ENCODE measurements at regions not wholly inside any gene's neighbourhood (a gene's known extent, or its start where the extent isn't known, plus 50 kb on each side); places are given as distances from the start of the nearest gene placed in this dataset.

DNA sequence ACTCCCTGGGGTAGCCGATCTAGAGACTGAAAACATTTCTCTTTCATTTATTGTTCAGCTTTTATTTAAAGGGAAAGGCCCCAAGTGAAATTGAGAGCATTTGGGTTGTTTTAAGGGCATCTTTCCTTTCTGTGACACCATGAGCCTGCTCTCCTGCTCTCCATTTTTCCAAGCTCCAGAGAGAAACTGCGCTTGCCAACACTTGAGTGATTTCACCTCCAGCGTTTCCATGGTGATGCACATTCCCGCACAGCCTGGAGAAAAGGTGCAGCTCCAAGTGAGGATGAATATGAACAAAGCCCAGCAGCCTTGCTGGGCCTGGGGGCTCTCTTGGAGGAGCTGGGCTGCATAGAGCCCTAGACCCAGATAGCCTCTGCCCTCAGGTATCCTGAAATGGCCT lies 159.2 kb upstream of the PPP2R3A start:
- DNase-seq, result no peak

DNA sequence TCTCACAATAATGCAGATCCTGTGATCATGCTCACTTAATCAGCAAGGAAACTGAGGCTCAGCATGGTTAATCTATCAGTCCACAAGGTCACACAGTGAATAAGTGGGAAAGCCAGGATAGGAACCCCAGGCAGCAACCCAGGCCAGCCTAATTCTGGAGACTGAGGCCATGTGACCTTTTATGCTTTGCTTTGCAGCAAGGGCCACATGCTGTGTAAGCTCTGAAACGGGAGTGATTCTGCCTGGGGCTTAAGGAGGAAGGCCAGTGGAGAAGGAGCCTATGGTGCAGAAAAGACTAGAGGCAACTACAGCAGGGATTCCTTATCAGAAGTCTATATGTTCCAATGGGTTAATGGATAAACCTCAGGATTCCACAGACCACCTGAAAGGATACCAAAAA lies 157.6 kb upstream of the PPP2R3A start:
- DNase-seq, result no peak

DNA sequence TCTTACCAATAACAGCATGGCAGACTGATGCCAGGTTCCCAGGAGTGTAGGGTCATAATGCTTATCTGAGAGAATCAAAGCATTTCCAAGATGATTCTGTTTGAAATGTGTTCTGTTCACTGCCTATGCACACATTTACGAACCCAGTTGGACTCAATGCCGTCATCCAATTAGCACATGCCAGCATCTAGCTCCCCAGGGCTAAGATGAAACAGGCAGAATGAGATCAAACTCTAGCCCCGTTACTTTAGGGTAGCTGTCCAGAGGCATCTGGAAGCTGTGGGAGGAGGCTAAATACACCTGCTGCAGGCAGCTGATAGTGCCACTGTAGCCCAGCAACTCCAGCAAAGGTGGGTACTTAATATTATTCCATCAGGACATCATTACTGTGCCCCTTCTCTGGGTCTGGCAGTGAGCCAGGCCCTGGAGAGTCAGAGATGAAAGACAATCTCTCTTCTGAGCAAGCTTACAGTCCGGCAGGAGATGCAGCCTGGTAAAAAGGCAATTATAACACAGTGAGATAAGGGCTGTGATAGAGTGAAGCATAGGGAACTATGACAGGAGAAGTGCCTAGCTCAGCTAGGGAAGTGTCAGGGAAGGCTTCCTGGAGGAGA lies 156.4 kb upstream of the PPP2R3A start:
- no peak for DNase-seq

DNA sequence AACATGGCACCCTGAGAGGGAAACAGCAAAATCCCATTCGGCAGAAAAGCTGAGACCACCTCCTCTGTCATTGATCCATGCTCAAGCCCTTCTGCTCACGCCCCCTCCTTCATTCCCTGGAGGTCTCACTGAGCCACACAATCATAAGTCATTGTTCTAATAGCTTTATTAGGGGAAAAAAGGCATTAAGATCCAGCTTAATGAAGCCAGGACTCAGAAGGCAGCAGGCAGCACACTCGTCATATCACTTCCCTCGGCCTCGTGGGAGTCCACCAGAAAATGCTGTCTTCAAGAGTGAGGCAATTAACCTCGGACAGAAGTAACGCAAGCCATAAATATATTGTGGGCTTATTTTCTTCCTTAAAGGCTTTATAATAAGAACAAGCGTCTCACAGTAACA lies 153.9 kb upstream of the PPP2R3A start:
- no peak for DNase-seq

DNA sequence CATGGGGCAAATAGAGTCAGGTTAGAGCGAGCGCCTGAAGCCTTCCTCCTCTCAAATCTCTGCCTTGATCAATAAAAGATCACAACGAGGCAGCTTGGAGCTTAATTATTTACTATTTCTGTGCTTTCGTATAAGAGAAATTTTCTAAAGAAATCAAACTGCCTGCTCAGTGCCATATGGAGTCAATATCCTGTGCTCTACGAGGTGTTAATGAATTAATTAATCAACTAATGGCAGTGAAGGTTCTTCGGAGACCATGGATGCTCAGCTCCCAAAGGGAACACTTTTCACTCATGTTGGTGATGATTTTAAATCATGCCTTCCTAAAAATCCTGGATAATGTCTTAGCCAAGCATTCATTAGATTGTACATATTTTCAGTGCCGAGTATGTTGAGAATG lies 153.5 kb upstream of the PPP2R3A start:
- DNase-seq, result no peak

DNA sequence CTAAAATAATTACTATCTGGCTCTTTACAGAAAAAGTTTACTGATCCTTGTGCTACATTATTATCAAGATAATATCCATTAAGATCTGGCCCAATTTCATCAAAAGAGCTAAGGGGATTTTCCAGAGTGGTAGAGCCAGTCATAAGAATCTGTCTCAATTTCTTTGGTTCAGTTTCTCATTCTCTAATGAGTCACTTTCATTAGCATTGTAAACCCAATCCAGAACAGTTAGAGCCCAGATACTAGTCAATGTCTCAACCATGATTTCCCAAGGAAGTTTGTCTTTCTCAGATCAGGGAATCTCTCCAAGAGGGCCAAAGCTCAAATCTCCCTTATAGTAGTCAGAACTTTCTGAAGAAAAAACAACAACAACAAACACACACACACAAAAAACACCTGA lies 131.1 kb upstream of the PPP2R3A start:
- DNase-seq, result no peak

DNA sequence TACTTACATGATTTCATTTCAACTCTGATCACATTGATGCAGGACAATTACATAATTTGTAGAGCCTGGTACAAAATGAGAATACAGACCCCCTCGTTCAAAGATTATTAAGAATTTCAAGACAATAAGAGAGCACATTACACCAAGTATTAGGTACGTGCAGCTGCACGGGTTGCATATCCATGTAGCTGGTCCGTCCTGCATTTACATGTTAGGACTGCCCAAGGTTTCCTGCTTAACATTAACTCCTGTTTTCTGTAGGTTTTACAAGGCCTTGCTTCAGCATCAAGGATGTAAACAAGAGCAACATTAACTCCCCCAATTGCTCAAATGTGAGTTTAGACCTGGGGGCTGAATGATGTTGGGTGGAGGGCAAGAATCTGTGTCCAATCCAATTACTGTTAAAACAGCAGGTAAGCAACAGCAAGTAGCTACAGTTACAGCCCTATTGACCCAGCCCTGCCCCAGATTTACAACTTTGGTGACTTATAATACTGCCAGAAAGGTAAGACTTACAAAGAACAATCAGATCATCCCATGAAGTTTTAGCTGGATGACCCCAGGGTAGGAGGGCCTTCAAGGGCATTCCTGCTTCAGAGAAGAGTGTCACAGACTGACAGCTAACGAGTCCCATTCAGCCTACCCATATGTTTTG lies 127.4 kb upstream of the PPP2R3A start:
- DNase-seq, result no peak

DNA sequence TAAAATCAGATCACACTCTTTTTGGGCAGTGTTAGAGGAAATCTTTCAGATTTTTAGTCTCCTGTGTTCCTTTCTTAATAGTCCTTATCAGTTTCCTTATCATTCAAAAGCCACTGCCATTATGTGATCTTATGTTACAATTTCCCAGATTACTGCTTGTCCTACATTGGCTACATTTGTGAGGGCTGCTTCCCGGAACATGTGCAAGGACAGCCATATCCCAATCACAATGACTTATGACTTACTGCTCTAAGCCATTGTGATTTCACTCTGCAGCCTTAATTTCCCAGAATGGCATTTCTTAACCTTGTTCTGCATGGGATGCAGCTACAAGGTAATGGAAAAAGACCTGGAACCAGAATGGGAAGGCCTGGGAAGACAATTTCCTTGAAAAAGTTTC lies 125.1 kb upstream of the PPP2R3A start:
- no peak for DNase-seq

DNA sequence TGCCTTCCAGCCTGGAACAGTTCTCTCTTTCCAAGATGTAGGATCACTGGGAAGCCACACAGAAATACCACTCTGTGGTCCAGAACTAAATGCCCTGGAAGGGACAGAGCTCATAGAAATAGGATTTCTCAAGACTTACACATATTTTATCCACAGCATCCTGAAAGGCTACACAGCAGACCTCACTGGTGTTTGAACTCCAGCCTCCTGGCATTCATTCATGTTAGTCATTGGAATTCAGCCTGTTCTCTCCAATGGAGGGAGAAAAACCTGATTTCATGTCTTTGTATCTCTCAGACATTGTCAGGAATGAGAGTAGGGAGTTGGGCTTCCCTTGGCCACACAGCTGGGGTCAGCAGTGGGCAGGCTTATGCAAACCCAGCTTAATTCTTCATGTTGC lies 121.1 kb upstream of the PPP2R3A start:
- no peak for DNase-seq

DNA sequence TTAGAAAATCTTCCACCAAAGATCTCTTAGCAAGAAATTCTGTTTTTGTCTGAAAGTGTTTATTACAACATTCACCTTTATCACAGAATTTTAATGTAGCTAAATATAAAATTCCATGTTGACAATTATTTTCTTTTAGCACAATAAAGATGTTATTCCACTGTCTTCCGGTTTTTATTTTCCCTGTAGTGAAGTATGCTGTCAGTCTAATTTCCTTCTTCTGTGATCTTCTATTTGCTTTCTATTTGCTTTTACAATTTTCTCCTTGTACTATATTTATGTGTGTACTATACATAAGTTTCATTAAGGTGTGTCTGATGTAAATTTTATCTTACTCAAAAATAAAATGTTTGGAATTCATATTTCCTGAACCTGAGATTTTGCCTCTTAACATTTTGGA lies 117.5 kb upstream of the PPP2R3A start:
- no peak for DNase-seq

DNA sequence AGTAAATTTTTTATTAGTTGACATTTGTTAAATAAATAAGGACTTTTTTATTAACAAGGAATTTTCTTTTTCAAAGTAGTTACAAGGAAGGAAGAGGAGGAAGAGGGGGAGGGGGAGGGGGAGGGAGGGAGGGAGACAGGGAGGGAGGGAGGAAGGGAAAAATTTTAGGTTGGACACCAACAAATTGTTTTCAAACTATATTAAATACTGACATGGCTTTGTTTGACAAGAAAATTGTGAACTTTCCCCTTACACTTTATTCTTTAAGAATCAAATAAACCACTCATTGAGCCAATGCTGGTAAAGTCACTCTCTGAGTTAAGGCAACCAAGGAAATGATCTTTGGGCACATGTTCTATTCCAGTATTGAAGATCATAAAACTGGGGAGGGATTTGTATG lies 115.7 kb upstream of the PPP2R3A start:
- no peak for DNase-seq

DNA sequence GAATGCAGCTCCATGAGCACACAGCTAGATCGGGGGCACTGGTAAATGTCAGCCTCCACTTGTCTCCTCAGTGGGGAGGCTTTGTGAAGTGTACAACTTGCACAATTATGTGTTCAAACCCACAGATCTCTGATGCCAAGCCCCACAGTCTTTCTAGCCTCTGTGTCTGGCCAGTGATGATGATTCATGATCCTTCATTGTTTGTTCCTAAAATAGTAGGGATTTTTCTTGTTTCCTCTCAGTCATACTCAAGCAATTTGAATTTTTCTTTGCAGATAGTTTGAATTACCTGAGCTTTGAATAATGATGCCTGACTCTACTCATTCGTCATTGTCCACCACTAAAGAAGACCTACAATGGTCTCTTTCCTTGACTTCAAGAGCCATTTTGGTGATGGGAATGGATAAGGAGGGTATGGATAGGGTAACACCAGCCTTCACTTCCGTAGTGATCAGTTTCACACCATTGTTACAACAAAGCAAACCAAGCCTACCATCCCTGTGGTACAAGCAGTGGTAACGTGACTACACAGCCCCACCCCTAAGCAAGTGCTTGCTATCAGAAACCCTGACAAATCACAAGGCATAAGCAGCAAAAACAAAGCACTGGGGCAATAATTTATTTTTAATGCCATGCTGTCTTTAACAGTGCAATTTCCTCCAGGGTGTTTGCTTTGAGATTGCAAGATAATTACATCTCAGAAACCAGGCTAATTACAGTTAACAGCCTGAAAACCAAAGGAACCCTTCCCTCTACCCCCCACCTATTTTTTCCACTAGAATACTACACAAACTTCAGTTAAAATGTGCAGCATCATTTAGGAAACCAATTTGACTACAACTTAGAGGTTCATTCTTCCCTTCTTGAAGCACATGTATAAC lies 114.1 kb upstream of the PPP2R3A start:
- DNase-seq, result no peak

DNA sequence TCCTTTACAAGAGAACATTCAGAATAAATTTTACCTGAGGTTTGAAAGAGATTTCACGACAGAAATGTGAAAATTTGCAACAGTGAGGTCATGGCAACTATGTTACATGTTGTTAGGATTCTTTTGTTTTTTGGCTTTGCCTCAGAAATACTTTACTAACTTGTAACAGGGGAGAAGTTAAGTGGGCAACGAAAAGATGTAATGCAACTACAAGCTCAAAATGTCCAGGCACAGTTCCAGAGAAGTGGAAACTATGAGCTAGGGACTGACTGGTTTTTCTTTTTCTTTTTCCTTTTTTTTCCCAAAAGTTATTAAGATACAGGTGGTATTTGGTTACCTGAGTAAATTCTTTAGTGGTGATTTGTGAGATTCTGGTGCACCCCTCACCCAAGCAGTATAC lies 111.5 kb upstream of the PPP2R3A start:
- no peak for DNase-seq

DNA sequence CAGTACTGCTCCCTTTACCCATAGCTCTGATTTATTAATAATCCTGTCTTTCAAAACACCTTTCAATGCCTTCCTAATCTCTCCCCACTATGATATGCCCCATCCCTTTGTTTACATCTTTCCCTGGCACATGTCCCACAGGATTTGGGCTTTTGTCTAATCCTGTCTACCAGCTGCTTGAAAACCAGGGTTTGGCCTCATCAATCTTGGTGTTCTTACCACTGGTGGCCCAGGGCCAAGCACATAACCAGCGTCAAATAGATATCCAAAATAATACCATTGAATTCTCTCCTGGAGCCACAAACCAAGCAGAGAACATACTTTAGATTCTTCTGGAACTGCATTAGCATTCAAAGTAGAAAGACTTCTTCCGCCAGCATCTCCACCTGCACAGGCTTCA lies 104.8 kb upstream of the PPP2R3A start:
- no peak for DNase-seq

DNA sequence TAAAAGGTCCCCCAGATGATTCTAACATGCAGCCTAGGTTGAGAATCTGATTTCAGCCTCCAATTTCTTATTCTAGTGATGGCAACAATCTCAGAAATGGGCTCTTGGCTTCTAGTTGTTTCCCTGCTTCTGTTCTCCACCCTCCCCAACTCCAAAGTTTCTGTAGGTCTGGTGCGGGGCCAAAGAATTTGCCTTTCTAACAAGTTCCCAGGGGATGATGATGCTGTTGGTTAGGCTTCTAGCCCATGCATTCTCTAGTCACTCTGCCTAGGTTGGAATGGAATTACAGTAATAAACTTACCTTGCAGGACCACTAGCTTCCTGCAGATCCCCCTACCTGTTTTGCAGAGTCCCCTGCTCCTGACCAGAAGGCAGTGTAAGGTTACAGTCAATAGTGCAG lies 103.2 kb upstream of the PPP2R3A start:
- DNase-seq, result no peak

DNA sequence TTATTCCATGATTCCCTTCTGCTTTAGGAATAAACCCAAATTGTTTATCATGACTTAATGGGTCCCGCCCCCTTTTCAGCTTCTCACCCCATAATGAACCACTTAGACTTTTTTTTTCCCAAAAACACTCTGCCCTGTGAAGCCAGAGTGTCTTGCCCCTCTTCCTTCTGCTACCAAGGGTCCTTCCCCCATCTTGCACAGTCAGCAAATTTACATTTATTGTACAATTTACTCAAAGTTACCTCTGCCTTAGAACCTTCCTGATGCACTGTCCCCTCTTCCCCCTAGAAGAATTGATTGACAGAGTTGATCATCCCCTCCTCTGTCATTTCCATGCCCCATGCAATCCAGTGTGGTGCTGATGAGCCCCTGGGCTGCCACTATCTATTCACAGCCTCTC lies 101.5 kb upstream of the PPP2R3A start:
- DNase-seq, result no peak

DNA sequence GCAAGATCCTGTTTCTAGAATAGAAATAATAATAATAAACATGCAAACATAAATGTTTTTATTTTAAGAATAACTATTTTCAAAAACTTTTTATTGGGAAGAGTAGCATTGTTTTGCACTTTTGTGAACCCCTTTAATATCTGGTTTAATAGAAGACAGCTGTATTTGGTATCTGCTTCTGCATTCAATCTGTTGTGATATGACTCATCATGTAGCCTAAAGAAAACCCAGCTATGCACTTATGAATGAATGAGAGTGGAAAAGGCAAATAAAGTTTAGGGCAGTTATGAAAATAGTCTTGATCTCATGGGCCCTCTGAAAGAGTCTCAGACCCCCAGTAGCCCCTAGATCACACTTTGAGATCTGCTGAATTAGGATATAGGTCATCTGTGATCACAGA lies 100.4 kb upstream of the PPP2R3A start:
- DNase-seq, result no peak

DNA sequence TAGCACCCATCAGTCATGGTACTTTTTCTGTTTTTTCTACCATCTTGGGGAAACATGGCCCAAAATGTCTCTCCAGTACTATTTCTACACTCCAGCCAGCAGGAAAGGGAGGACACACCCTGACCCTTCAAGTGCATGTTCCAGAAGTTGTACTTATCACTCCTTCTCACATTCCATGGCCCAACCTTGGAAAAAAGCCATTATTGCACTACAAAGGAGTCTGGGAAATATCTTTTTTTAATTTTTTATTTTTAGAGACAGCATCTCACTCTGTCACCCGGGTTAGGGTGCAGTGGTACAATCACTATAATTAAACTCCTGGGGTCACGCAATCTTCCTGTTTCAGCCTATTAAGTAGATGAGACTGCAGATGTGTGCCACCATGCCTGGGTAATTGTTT lies 100.0 kb upstream of the PPP2R3A start:
- DNase-seq, result no peak

DNA sequence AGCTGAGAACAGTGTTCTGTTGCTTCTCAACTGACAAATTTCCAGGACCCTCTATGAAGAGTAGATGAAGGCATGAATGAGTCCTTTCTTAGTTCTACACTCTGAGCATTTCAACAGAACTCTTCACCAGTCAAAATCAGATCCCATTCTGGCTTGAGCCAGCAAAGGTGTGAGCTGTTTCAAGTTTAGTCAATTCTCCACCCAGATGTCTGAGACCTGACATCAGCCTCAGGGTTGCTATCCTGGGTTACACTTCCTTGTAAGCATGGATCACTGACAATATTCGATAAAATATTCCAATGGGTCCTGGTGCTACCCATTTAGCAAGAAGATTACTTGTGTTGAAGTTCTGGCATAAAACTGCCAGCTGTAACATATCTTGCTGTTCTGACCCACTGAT lies 97.6 kb upstream of the PPP2R3A start:
- DNase-seq, result no peak

DNA sequence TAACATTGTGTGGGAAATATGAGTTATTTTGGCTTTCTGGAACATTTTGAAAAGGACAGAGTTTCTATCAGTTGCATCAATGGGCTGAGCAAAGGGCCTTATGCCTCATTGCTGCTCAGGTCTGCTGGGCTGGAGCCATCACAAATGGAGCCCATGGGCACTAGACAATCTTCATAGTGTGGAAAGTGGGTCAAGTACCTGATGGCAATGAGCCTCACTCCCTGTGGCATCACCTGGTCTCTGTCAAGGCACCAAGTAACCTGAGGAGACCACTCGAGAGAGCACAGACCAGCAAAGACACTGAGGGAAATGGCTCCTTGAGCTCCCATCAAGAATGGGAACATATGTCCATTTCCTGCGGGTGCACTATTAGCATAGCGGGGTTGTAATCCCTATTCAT lies 96.7 kb upstream of the PPP2R3A start:
- DNase-seq, result no peak

DNA sequence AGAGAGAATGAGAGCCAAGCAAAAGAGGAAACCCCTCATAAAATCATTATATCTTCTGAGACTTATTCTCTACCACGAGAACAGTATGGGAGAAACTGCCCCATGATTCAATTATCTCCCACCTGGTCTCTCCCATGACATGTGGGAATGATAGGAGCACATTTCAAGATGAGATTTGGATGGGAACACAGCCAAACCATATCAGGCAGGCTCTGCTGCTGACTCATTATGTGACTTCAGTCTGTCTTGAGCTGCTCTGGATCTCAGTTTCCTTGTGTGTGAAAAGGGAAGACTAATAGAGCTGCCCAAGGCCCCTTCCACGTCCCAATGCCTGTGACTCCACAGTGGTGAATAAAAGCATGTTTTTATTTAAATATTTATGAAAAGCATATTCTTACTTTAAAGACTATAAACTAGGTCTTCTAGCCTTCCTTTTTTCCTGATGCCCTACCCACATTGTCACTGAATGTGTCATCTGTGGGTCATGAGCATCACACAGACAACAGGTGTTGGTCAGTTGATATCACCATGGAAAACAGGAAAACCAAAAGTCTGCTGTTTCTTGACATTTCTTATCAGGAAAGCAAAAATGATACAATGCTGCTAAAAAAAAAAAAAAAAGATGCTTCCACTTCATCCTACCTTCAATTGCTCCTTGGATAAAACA lies 96.0 kb upstream of the PPP2R3A start:
- no peak for DNase-seq

DNA sequence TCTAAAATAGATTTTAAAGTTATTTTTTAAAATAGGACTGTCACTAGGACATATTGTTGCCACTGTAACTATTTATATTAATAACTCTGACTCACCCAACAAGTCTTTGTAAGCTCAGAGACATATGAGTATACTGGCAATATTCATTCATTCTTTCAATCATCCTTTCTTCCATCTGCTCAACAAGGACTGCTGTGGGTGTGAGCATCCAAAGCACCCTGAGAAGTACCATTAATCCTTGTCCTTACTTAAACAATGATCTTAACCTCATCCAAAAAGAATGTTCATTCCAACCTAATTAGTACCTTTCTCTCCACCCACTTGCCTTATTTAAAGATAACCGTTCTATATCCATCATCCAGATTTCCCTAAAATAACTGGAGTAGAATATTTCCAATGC lies 94.2 kb upstream of the PPP2R3A start:
- no peak for DNase-seq

DNA sequence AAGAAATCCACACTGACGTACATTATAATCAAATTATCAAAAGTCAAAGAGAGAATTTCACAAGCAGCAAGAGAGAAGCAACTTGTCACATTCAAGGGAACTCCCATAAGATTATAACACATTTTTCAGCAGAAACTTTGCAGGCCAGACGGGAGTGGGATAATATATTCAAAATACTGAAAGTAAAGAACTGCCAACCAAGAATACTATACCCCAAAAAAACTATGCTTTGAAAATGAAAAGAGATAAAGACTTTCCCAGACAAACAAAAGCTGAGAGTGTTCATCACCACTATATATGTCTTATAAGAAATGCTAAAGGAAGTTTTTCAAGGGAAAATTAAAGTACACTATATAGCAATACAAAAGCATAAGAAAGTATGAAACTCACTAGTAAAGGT lies 91.5 kb upstream of the PPP2R3A start:
- DNase-seq, result no peak

DNA sequence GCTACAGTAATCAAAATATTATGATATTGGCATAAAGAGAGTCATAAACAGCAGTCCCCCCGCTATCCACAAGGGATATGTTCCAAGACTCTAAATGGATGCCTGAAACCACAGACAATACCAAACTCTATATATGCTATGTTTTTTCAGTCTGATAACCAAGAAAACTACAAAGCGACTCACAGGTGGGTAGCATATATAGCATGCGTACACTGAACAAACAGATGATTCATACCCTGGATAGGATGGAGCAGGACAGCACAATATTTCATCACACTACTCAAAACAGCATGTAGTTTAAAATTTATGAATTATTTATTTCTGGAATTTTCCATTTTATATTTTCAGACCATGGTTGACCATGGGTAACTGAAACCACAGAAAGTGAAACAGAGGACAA lies 87.0 kb upstream of the PPP2R3A start:
- DNase-seq, result no peak
